PC-9 (cell line): ENCODE measurements at regions not wholly inside any gene's neighbourhood (a gene's known extent, or its start where the extent isn't known, plus 50 kb on each side); places are given as distances from the start of the nearest gene placed in this dataset.

Experiments
- CTCF ChIP-seq: fragments of 200-600 bp; sonication (generic); conservative IDR thresholded peaks from 2 replicates; pipeline ENCODE4 v1.6.1; 2017; ENCODE audit warnings: mixed run types, antibody characterized with exemption, mild to moderate bottlenecking, moderate library complexity
- EZH2 ChIP-seq: fragments of 200-600 bp; sonication (generic); IDR thresholded peaks from 2 replicates; pipeline ENCODE4 v1.8.0; 2017; ENCODE audit warnings: antibody characterized with exemption, low read depth

- TF ChIP-seq CTCF, result no peak
- TF ChIP-seq EZH2, result no peak
Measured at GRCh38 chr17:73799096-73799495, 154.9 kb upstream of the SDK2 start.
